ENCODE measurements at regions not wholly inside any gene's neighbourhood (a gene's known extent, or its start where the extent isn't known, plus 50 kb on each side); places are given as distances from the start of the nearest gene placed in this dataset.

DNA sequence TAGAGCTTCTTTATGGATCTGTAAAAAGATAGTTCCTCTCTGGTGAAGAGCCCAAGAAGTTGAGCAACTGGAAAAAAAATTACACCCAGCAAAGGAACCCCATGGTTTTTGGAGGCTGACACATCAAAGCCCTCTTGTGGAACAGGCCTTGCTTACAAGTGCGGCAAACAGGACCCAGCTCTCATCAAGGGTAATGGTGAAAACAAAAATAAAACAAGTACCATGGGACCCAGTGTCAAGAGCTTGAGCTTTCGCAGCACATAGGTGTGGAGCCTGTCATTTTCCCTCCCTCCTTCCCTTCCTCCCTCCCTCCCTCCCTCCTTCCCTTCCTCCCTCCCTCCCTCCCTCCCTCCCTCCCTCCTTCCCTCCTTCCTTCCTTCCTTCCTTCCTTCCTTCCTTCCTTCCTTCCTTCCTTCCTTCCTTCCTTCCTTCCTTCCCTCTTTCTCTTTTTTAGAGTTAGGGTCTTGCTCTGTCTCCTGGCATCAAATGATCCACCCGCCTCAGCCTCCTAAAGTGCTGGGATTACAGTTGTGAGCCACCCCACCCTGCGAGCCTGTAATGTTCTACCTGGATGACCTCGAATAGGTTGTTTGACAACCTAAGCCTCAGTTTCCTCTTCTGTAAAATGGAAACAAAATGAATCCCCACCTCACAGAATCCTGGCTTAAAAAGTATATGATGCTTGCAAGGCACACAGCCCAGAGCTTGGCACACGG, 114.3 kb upstream of the RPH3A start:
- H3K36me3 ChIP-seq (ENCODE audit: control insufficient read depth, insufficient read depth, low read length) = no peaks in the 10 kb centered on the region
- ChIA-PET POLR2A (no interaction called here), CTCF (no interaction called here)
- no peaks in the 10 kb centered on the region for H3K9me3 ChIP-seq (ENCODE audit: control insufficient read depth, insufficient read depth, low read depth, low read length)
- DNase-seq (ENCODE audit: low read depth, low spot score) (no peak), ATAC-seq (no peak)
- in situ Hi-C loops (cut with HindIII; ENCODE audit: low pct_unique_long_range_greater_than_20kb, low sequenced_read_pairs) (no loop called here), intact Hi-C loops (cut with micrococcal nuclease; ENCODE audit: unreplicated experiment) (no loop called here)
- H3K4me1 ChIP-seq (ENCODE audit: control insufficient read depth, insufficient read depth, low read length) = no peaks in the 10 kb centered on the region
- H3K4me3 ChIP-seq (ENCODE audit: low read depth in 2 of 2, low read length in 2 of 2) = no peak overlapping the region
- peaks cover 13% of the 10 kb centered on the region for H3K27me3 ChIP-seq (ENCODE audit: control insufficient read depth, insufficient read depth, low read length)
- TF ChIP-seq POLR2AphosphoS5 (IDR thresholded peaks at IDR 0.05; ENCODE audit: low read depth, low read length) (no peak), CTCF (IDR thresholded peaks at IDR 0.05) (no peak), SIN3A (IDR thresholded peaks at IDR 0.05; ENCODE audit: borderline replicate concordance, insufficient read depth, low read depth, low read length) (no peak), TCF7L2 (IDR thresholded peaks at IDR 0.05; ENCODE audit: low read depth, low read length) (no peak)
- TF ChIP-seq, protein P1, sequence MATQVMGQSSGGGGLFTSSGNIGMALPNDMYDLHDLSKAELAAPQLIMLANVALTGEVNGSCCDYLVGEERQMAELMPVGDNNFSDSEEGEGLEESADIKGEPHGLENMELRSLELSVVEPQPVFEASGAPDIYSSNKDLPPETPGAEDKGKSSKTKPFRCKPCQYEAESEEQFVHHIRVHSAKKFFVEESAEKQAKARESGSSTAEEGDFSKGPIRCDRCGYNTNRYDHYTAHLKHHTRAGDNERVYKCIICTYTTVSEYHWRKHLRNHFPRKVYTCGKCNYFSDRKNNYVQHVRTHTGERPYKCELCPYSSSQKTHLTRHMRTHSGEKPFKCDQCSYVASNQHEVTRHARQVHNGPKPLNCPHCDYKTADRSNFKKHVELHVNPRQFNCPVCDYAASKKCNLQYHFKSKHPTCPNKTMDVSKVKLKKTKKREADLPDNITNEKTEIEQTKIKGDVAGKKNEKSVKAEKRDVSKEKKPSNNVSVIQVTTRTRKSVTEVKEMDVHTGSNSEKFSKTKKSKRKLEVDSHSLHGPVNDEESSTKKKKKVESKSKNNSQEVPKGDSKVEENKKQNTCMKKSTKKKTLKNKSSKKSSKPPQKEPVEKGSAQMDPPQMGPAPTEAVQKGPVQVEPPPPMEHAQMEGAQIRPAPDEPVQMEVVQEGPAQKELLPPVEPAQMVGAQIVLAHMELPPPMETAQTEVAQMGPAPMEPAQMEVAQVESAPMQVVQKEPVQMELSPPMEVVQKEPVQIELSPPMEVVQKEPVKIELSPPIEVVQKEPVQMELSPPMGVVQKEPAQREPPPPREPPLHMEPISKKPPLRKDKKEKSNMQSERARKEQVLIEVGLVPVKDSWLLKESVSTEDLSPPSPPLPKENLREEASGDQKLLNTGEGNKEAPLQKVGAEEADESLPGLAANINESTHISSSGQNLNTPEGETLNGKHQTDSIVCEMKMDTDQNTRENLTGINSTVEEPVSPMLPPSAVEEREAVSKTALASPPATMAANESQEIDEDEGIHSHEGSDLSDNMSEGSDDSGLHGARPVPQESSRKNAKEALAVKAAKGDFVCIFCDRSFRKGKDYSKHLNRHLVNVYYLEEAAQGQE (IDR thresholded peaks at IDR 0.05; ENCODE audit: insufficient read depth in 1 of 2, low read depth in 2 of 2, low read length in 1 of 2) = no peak
- BruUV-seq (replicated peaks) = no TSS peak
- H3K27ac ChIP-seq (ENCODE audit: low read length) = no peak overlapping the region

DNA sequence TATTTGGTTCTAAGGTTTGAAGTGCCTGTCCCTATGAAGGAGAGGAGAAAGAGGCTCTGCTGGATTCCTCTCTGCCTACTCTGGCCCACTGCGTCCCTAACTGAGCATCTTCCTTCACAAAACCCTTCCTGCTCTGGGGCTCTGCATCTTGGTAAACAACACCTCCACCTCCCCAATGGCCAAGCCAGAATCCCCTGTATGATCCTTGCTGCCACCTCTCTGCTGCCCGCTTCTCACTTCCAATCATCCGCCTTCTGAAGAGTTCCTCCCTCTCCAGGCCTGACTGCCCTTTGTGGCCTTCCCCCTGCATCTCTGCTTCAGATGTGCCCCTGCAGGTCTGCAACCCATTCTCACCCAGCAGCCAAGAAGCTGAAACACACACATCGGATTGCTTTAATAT, 110.6 kb upstream of the RPH3A start:
- ChIA-PET POLR2A (no interaction called here), CTCF (no interaction called here)
- intact Hi-C loops (cut with micrococcal nuclease; ENCODE audit: unreplicated experiment) = no loop called here
- TF ChIP-seq POLR2AphosphoS5 (IDR thresholded peaks at IDR 0.05; ENCODE audit: low read depth, low read length) (no peak), SIN3A (IDR thresholded peaks at IDR 0.05; ENCODE audit: borderline replicate concordance, insufficient read depth, low read depth, low read length) (no peak), TCF7L2 (IDR thresholded peaks at IDR 0.05; ENCODE audit: low read depth, low read length) (no peak), CTCF (IDR thresholded peaks at IDR 0.05) (no peak)
- TF ChIP-seq, protein P1 (IDR thresholded peaks at IDR 0.05; ENCODE audit: insufficient read depth in 1 of 2, low read depth in 2 of 2, low read length in 1 of 2) = no peak
- Histone ChIP-seq H3K4me3 (ENCODE audit: low read depth in 2 of 2, low read length in 2 of 2) (no peak overlapping the region), H3K27ac (ENCODE audit: low read length) (no peak overlapping the region), H3K4me1 (ENCODE audit: control insufficient read depth, insufficient read depth, low read length) (no peaks in the 10 kb centered on the region), H3K36me3 (ENCODE audit: control insufficient read depth, insufficient read depth, low read length) (no peaks in the 10 kb centered on the region), H3K27me3 (ENCODE audit: control insufficient read depth, insufficient read depth, low read length) (peaks cover 10% of the 10 kb centered on the region; the same call in 1 of the 2 replicates), H3K9me3 (ENCODE audit: control insufficient read depth, insufficient read depth, low read depth, low read length) (no peaks in the 10 kb centered on the region)
- BruUV-seq (replicated peaks) = no TSS peak
- ATAC-seq = no peak
- DNase-seq (ENCODE audit: low read depth, low spot score) = no peak
- in situ Hi-C loops (cut with HindIII; ENCODE audit: low pct_unique_long_range_greater_than_20kb, low sequenced_read_pairs) = no loop called here
